H1 (cell line): ENCODE measurements at regions not wholly inside any gene's neighbourhood (a gene's known extent, or its start where the extent isn't known, plus 50 kb on each side); places are given as distances from the start of the nearest gene placed in this dataset.

ENCODE experiments used
- CHD7 ChIP-seq: fragments of 300-600 bp; sonication (generic); IDR thresholded peaks from 2 replicates; pipeline ENCODE4 v1.7.1; 2012; ENCODE audit warnings: low read length, moderate library complexity, mild to moderate bottlenecking, inconsistent platforms; ENCODE audit not compliant: insufficient replicate concordance
- MAFK ChIP-seq: IDR thresholded peaks from 2 replicates; pipeline ENCODE4 v1.6.1; 2012; ENCODE audit warnings: low read depth, mild to moderate bottlenecking, improper control_type of control experiment, low read length
- SIRT6 ChIP-seq: IDR thresholded peaks from one replicate; pipeline ENCODE4 v1.7.1; 2012; ENCODE audit warnings: low read length, inconsistent platforms

DNA sequence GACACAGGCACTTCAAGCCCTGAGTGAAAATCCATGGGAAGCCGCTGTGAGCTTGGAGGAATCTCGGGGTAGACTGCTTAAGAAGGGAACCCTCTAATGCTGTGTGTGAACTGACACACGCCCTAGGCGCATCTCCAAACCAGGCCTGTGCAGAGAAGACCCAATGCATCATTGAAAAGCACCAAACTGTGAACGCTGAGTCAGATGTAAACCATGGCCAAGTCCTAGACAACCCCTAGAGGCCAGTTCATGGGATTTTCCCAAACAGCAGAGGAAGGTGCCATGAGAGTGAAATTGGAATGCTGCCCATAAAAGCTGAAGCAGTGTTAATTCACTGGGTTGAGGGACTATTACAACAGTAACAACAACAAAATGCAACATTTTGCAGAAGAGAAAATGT lies 296.5 kb downstream of the SMOC2 start (continued):
- TF ChIP-seq CHD7 (no peak), MAFK (peak; percentile 80; the same call in 1 of the 2 replicates), SIRT6 (no peak)
